ENCODE measurements at regions not wholly inside any gene's neighbourhood (a gene's known extent, or its start where the extent isn't known, plus 50 kb on each side); places are given as distances from the start of the nearest gene placed in this dataset.

GRCh38 chr6:43861212-43861894, 91.3 kb downstream of the VEGFA start:
- DNase-seq = no peak

- DNase-seq = no peak
Observed at GRCh38 chr6:43860285-43860684, 90.3 kb downstream of the VEGFA start.

DNA sequence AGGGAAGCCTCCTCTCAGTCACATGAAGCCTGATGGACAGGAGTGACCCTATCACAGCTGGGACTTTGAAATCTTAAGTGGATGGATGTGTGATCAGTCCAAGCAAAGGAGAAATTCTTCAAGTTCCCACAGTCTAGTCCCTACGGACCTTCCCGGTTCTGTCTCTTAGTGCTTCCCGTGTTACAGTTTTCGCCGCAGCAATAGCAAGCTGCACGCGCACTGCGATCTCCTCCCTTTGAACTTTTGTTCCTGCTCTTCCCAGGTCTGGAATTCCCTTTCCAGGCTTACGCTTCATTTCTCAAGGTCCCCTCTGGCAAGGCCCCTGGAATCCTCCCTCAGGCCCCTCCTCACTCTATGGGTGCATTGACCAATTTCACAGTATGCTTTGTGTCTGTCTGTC, 89.2 kb downstream of the VEGFA start:
- no peak for DNase-seq

- no peak for DNase-seq
Observed at GRCh38 chr6:43858161-43859153, 88.4 kb downstream of the VEGFA start.

- DNase-seq = no peak
Observed at GRCh38 chr6:43856005-43856765, 86.2 kb downstream of the VEGFA start.

DNA sequence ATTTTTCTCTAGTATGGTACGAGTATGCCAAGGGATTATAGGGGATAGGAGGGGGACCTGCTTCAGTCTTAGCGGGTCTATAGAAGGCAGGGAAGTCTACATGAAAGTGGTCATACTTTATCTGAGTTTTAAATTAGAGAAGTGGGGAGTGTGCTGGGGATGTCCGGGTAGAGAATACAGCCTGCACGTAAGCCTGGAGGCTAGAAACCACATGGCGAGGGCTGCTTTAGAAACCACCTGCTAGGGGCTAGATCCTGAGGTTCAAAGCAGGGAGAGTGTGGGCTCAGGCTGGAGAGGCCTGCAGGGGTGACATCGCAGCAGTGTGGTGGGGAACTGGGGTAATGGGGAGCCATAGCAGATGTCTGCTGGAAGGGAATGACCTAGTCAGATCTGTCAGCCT, 85.2 kb downstream of the VEGFA start:
- no peak for DNase-seq

DNA sequence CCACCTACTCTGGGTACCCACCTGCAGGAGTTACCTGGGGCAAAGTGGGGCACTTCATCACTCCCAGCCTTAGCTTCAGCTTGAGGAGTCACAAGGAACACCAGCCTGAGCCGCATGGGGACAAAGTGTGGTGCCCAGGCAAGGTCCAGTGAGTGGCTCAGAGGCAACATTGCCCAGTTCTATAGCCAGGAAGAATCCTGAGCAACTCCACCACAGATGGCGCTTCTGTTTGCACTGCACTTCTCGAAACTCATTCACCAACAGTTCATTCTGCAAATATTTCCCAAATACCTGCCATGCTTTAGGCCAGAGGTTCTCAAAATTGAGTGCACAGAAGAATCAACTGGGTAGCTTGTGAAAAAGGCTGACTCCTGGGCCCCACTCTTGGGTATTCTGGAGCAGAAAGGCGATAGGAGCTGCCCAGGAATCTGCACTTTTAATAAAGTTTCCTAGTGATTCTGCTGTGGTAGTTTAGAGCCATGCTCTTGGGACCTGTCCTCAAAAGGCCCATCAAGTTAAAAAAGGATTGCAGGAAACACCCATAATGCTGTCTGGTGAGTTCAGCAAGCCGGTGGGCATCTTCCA, 83.1 kb downstream of the VEGFA start:
- DNase-seq = no peak

DNA sequence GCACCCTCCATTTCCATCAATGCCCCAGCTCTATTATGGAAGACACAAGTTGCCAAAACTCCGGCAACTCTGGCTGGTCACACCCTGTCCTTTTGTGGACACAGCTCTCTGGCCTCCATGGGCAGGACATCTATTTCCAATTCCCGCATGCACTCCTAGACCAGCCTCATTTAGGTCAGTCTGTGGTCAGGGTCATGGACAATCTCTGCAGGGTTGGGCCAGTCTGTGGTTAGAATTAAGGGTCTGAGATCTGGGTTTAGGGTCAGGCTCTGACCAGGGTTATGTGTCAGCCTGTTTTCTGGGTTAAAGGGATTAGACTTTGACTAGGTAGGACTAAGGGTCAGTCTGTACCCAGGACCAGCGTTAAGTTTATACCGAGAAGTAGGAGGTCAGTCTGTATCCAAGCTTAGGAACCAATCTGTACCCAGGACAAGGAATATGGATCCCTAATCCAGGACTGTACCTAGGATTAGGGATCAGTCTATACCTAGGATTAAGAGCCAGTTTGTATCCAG, 82.4 kb downstream of the VEGFA start:
- DNase-seq = no peak

- DNase-seq = peak; percentile 72
Observed at GRCh38 chr6:43851204-43851865, 81.3 kb downstream of the VEGFA start.

- no peak for DNase-seq
Observed at GRCh38 chr6:43850314-43851203, 80.5 kb downstream of the VEGFA start.

DNA sequence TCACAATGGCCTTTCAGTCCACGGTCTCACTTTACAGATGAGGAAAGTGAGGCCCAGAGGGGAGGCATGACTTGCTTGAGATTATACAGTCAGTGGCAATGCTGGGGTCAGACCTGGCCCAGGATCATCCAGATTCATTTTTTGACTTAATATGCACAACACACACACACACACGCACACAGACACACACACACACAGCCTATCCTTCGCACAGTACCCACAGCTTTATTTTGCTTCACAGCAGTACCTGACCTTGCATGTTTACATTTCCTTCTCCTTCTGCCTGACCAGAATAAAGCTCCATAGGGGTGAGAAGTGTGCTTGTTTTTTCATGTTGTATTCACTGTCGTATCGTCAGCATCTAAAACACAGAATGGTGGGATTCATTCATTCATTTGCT, 79.8 kb downstream of the VEGFA start:
- DNase-seq = no peak

GRCh38 chr6:43848671-43849391, 78.8 kb downstream of the VEGFA start:
- no peak for DNase-seq

GRCh38 chr6:43847741-43848630, 78.0 kb downstream of the VEGFA start:
- no peak for DNase-seq

- DNase-seq = peak; percentile 32
Observed at GRCh38 chr6:43846556-43846955, 76.5 kb downstream of the VEGFA start.

GRCh38 chr6:43845646-43846045, 75.6 kb downstream of the VEGFA start:
- no peak for DNase-seq

DNA sequence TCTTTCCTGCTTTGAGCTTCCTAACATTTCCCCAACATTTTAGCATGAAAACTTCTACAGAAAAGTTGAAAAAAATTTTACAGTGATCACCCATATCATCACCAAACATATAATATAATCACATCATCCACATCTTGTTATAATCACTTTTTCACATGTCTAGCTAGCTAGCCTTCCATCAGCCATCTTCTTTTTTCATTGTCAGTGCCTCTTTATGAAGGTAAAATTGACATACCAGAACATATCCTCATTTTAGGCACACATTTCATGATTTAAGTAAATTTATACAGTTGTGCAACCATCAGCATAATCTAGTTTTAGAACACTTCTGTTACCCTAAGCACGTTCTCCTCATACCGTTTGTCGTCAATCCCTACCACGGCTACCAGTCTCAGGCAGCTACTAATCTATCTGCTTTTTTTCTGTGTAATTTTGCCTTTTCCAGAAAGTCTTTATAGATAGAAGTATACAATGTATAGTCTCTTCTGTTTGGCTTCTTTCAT, 73.7 kb downstream of the VEGFA start:
- no peak for DNase-seq

GRCh38 chr6:43843097-43843645, 73.2 kb downstream of the VEGFA start:
- no peak for DNase-seq

GRCh38 chr6:43842231-43842794, 72.3 kb downstream of the VEGFA start:
- DNase-seq = peak; percentile 83
